Psoas muscle (tissue), 7 donors: ENCODE measurements at regions not wholly inside any gene's neighbourhood (a gene's known extent, or its start where the extent isn't known, plus 50 kb on each side); places are given as distances from the start of the nearest gene placed in this dataset.

Experiments
- ATAC-seq, 4 donors: fragments of 200-7000 bp; cut with Tn5 transposase; one replicate each; pipeline ENCODE4 v1.9.1; 2020; ENCODE audit warnings: moderate library complexity in 3 of 4, mild to moderate bottlenecking in 2 of 4
- DNase-seq, 2 donors: peaks; one replicate each; pipeline ENCODE4 v3.0.0-alpha.2; 2020
- H3K27ac ChIP-seq: fragments of 200-600 bp; one replicate; pipeline ENCODE4 v1.8.0; 2022
- H3K27me3 ChIP-seq, 3 donors: fragments of 200-600 bp in 1 of 3; one replicate each; pipeline versions ENCODE4 v1.6.1 to v1.8.0; 2013 to 2022; ENCODE audit warnings: low read length in 2 of 3, mild to moderate bottlenecking in 2 of 3, moderate library complexity in 1 of 3; ENCODE audit not compliant: insufficient read depth in 3 of 3
- H3K36me3 ChIP-seq, 2 donors: fragments of 200-600 bp in 1 of 2; one replicate each; pipeline versions ENCODE4 v1.6.1 to v1.8.0; 2013 to 2022; ENCODE audit warnings: low read depth in 1 of 2, mild to moderate bottlenecking in 1 of 2, moderate library complexity in 1 of 2; ENCODE audit not compliant: insufficient read depth in 1 of 2
- H3K4me1 ChIP-seq: fragments of 200-600 bp; one replicate; pipeline ENCODE4 v1.8.0; 2022
- H3K4me3 ChIP-seq: fragments of 200-600 bp; one replicate; pipeline ENCODE4 v1.8.0; 2022; ENCODE audit warnings: mild to moderate bottlenecking
- H3K9me3 ChIP-seq: fragments of 200-600 bp; one replicate; pipeline ENCODE4 v1.8.0; 2022
- CTCF ChIP-seq: fragments of 200-600 bp; IDR thresholded peaks from one replicate; pipeline ENCODE4 v1.8.0; 2022; ENCODE audit warnings: antibody characterized with exemption
- WGBS, 3 donors: extraction: QIAGEN DNeasy Blood & Tissue Kit; methylation state at CpG; one replicate each; pipeline versions ENCODE4 v1.1.6 to v1.1.7; 2013; 5-methylcytosine and 5-hydroxymethylcytosine counted together
- intact Hi-C, 2 donors: fragments of 100-400 bp; cut with DNase I; formaldehyde crosslinking; loops; one replicate each; pipeline versions ENCODE4 v1.11.0 to v1.14.2; 2022
- donor health status: healthy with polysubstance abuse.
- donor health status: DM: no; HTN: no; CAD: no; lungs with moderate emphysema.
- donor health status: Bipolar disorder and iron deficiency.
- donor health status: healthy.
- donor health status: DM: yes; HTN: yes; CAD: no.
- donor health status: DM: no; HTN: no; CAD: no.
- donor health status: DM: yes; HTN: yes; CAD: no.

GRCh38 chr7:36092221-36092771 is 60.8 kb upstream of the EEPD1 start:
- WGBS, 3 donors: 86 to 93% (median 88%) methylated on average over 10 to 11 of the region's 11 CpGs
- Histone ChIP-seq H3K9me3 (no peaks in the 10 kb centered on the region), H3K4me1 (peaks cover 9% of the 10 kb centered on the region), H3K36me3 (no peaks in the 10 kb centered on the region), H3K27me3 (no peaks in the 10 kb centered on the region), H3K4me3 (no peak overlapping the region), H3K27ac (no peak overlapping the region)
- TF ChIP-seq CTCF: no peak
- intact Hi-C loops: loop anchor here (5.0 to 10.0 kb wide), 2 partner anchors 105 to 107 kb away; no protein-coding TSS in a partner anchor
- DNase-seq (no peak), ATAC-seq (no peak)

GRCh38 chr7:36096460-36097095 is 56.5 kb upstream of the EEPD1 start:
- no peak overlapping the region for H3K27ac ChIP-seq
- H3K36me3 ChIP-seq: no peaks in the 10 kb centered on the region
- no peak overlapping the region for H3K4me3 ChIP-seq
- peaks cover 9% of the 10 kb centered on the region for H3K4me1 ChIP-seq
- H3K9me3 ChIP-seq: no peaks in the 10 kb centered on the region
- H3K27me3 ChIP-seq: no peaks in the 10 kb centered on the region
- intact Hi-C loops: loop anchor here in 1 of 2 donors (5.0 to 10.0 kb wide), 2 partner anchors 49 to 112 kb away; no protein-coding TSS in a partner anchor
- 33 to 58% (median 38%) methylated on average over 6 of the region's 6 CpGs for WGBS, 3 donors
- DNase-seq (no peak), ATAC-seq (peak; percentile 58 to 86 (median 72))
- no peak for TF ChIP-seq CTCF

GRCh38 chr7:36098096-36098495 is 55.0 kb upstream of the EEPD1 start:
- ATAC-seq: no peak
- Histone ChIP-seq H3K9me3 (no peaks in the 10 kb centered on the region), H3K27ac (no peak overlapping the region), H3K36me3 (no peaks in the 10 kb centered on the region), H3K4me1 (peaks cover 9% of the 10 kb centered on the region), H3K27me3 (no peaks in the 10 kb centered on the region), H3K4me3 (no peak overlapping the region)
- no peak for DNase-seq
- intact Hi-C loops: loop anchor here in 1 of 2 donors (5.0 to 10.0 kb wide), 2 partner anchors 51 to 113 kb away; no protein-coding TSS in a partner anchor
- no peak for TF ChIP-seq CTCF

GRCh38 chr7:36100226-36100625 is 52.8 kb upstream of the EEPD1 start:
- DNase-seq (no peak), ATAC-seq (no peak)
- H3K4me1 ChIP-seq: peaks cover 20% of the 10 kb centered on the region
- H3K4me3 ChIP-seq: no peak overlapping the region
- H3K36me3 ChIP-seq: no peaks in the 10 kb centered on the region
- no peaks in the 10 kb centered on the region for H3K27me3 ChIP-seq
- WGBS, 3 donors: 36 to 84% (median 38%) methylated on average over 2 of the region's 2 CpGs
- no peak overlapping the region for H3K27ac ChIP-seq
- H3K9me3 ChIP-seq: no peaks in the 10 kb centered on the region
- TF ChIP-seq CTCF: no peak
- intact Hi-C loops: no loop called here
